Spleen (tissue), 7 donors: ENCODE measurements at regions not wholly inside any gene's neighbourhood (a gene's known extent, or its start where the extent isn't known, plus 50 kb on each side); places are given as distances from the start of the nearest gene placed in this dataset.

Source experiments
- POLR2A ChIP-seq, 3 donors: fragments of 450-650 bp; IDR thresholded peaks; one replicate each; pipeline ENCODE4 v1.5.1; 2017; ENCODE audit warnings: antibody characterized with exemption in 3 of 3, mild to moderate bottlenecking in 1 of 3
- TF ChIP-seq, protein P1 (sequence below), 11 experiments: fragments of 200-600 bp in 7 of 11; fragments of 450-650 bp in 4 of 11; sonication (generic) in 4 of 11; IDR thresholded peaks in 8 of 11; conservative IDR thresholded peaks in 3 of 11; 1 replicate in 7 of 11; 2 replicates in 4 of 11; pipeline versions ENCODE4 v1.4.0 to v1.8.0; 2016 to 2021; ENCODE audit warnings: antibody characterized with exemption in 11 of 11, inconsistent platforms in 4 of 11, mild to moderate bottlenecking in 1 of 11
- donor health status: DM: no; HTN: no; CAD: no; lungs with moderate emphysema.
- donor health status: DM: no; HTN: no; CAD: no.
- donor health status: DM: no; HTN: no; CAD: no.

DNA sequence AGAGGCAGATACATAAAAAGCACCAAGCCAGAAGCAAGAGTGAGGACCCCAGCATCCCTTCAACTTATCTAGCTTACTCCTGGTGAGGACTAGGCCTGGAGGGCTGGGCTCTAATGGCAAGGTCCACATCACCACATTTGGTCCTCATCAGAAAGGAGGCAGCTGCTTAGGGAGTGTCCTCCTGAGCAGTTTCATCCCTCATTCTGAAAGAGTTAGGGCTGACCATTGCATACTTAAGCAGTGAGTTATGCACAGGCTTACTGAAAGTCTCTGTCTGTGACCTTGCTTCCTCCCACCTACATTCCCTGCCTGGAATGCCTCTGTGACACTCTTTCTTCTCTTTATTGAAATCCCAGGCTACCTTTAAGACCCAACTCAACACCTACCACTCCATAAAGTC is 301.8 kb upstream of the ACVR2A start:
- TF ChIP-seq, protein P1, sequence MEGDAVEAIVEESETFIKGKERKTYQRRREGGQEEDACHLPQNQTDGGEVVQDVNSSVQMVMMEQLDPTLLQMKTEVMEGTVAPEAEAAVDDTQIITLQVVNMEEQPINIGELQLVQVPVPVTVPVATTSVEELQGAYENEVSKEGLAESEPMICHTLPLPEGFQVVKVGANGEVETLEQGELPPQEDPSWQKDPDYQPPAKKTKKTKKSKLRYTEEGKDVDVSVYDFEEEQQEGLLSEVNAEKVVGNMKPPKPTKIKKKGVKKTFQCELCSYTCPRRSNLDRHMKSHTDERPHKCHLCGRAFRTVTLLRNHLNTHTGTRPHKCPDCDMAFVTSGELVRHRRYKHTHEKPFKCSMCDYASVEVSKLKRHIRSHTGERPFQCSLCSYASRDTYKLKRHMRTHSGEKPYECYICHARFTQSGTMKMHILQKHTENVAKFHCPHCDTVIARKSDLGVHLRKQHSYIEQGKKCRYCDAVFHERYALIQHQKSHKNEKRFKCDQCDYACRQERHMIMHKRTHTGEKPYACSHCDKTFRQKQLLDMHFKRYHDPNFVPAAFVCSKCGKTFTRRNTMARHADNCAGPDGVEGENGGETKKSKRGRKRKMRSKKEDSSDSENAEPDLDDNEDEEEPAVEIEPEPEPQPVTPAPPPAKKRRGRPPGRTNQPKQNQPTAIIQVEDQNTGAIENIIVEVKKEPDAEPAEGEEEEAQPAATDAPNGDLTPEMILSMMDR (IDR thresholded peaks at IDR 0.05 in 8 of 11, conservative IDR thresholded peaks at IDR 0.05 in 3 of 11) = no peak
- TF ChIP-seq POLR2A (IDR thresholded peaks at IDR 0.05) = no peak
